ENCODE measurements at regions not wholly inside any gene's neighbourhood (a gene's known extent, or its start where the extent isn't known, plus 50 kb on each side); places are given as distances from the start of the nearest gene placed in this dataset.

- CTCF ChIA-PET = no interaction called here
- Mint-ChIP-seq H3K27me3 (peaks cover 3% of the 10 kb centered on the region), H3K4me3 (no peak overlapping the region), H3K27ac (no peak overlapping the region), H3K9me3 (no peaks in the 10 kb centered on the region), H3K36me3 (ENCODE audit: low read depth) (no peaks in the 10 kb centered on the region), H3K4me1 (peaks cover 2% of the 10 kb centered on the region)
- intact Hi-C loops (cut with micrococcal nuclease) = no loop called here
- TF ChIP-seq CTCF (IDR thresholded peaks at IDR 0.05) = no peak
- POLR2A ChIA-PET = no interaction called here
- no peak for DNase-seq
- no peak for ATAC-seq (ENCODE audit: low read depth)
These were observed 146.6 kb upstream of the NCK2 start for GRCh38 chr2:105597806-105598803.

- no peak for DNase-seq
- no peak for ATAC-seq (ENCODE audit: low read depth)
- H3K9me3 Mint-ChIP-seq = no peaks in the 10 kb centered on the region
- intact Hi-C loops (cut with micrococcal nuclease) = no loop called here
- H3K27me3 Mint-ChIP-seq = peaks cover 3% of the 10 kb centered on the region
- no peak overlapping the region for H3K4me3 Mint-ChIP-seq
- CTCF ChIA-PET = no interaction called here
- H3K4me1 Mint-ChIP-seq = peaks cover 2% of the 10 kb centered on the region
- H3K36me3 Mint-ChIP-seq (ENCODE audit: low read depth) = no peaks in the 10 kb centered on the region
- TF ChIP-seq CTCF (IDR thresholded peaks at IDR 0.05) = no peak
- POLR2A ChIA-PET = no interaction called here
- H3K27ac Mint-ChIP-seq = no peak overlapping the region
These were observed 147.5 kb upstream of the NCK2 start for GRCh38 chr2:105597011-105597805.

GRCh38 chr2:105596411-105596921, 148.2 kb upstream of the NCK2 start:
- H3K36me3 Mint-ChIP-seq (ENCODE audit: low read depth) = no peaks in the 10 kb centered on the region
- H3K4me3 Mint-ChIP-seq = no peak overlapping the region
- no peak for ATAC-seq (ENCODE audit: low read depth)
- no peak for TF ChIP-seq CTCF (IDR thresholded peaks at IDR 0.05)
- peaks cover 2% of the 10 kb centered on the region for H3K27me3 Mint-ChIP-seq
- H3K9me3 Mint-ChIP-seq = no peaks in the 10 kb centered on the region
- intact Hi-C loops (cut with micrococcal nuclease) = no loop called here
- DNase-seq = no peak
- H3K4me1 Mint-ChIP-seq = peaks cover 2% of the 10 kb centered on the region
- ChIA-PET POLR2A (no interaction called here), CTCF (no interaction called here)
- no peak overlapping the region for H3K27ac Mint-ChIP-seq

- Mint-ChIP-seq H3K4me1 (peaks cover 2% of the 10 kb centered on the region), H3K27me3 (no peaks in the 10 kb centered on the region), H3K4me3 (no peak overlapping the region), H3K9me3 (no peaks in the 10 kb centered on the region), H3K27ac (no peak overlapping the region), H3K36me3 (ENCODE audit: low read depth) (no peaks in the 10 kb centered on the region)
- no peak for TF ChIP-seq CTCF (IDR thresholded peaks at IDR 0.05)
- POLR2A ChIA-PET = no interaction called here
- ATAC-seq (ENCODE audit: low read depth) = no peak
- CTCF ChIA-PET = no interaction called here
- intact Hi-C loops (cut with micrococcal nuclease) = no loop called here
- no peak for DNase-seq
These were observed 149.2 kb upstream of the NCK2 start for GRCh38 chr2:105595536-105595935.

All from activated B cell treated with CpG ODN at 0.5 μM for 24 hours (primary cell).